GM18507 (cell line): ENCODE measurements at regions not wholly inside any gene's neighbourhood (a gene's known extent, or its start where the extent isn't known, plus 50 kb on each side); places are given as distances from the start of the nearest gene placed in this dataset.

Experiments
- DNase-seq: peaks from one replicate; pipeline ENCODE4 v3.0.0; 2011; ENCODE audit warnings: low read depth; ENCODE audit not compliant: insufficient read length; ENCODE audit errors: extremely low spot score
- FAIRE-seq: peaks from 2 replicates; lab custom pipeline; 2011; peaks lifted over from hg19 to GRCh38; lab: Jason Lieb, UNC

DNA sequence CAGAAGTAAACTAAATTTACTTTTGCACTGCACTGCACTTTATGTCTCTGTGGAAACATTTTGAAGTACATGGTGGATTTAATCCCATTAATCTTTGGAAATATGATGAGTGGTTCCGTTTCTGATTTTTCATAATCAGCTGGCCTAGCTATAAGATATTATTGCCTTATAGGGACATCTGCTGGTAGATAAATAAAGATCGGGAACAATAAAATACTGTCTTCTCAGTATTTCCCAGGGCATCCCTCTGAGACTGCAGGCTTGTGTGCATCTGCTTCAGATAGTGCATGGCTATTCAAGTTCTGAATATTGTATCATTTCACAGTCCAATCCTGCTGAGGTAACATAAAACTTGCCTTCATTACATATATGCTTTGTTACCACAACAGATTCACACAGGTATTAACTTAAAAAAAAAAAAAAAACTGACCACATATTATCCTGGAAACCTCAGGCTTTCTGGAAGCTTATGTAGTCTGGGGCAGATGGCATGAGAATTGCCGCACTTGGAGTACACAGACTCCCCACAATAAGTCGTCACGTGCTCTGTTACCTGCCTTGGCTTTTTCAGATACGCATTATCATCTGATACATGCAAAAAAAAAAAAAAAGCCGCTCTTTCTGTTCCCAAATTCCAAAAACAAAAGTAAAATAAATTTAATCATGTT lies 330.8 kb upstream of the AGTR1 start:
- FAIRE-seq (no peak), DNase-seq (no peak)

DNA sequence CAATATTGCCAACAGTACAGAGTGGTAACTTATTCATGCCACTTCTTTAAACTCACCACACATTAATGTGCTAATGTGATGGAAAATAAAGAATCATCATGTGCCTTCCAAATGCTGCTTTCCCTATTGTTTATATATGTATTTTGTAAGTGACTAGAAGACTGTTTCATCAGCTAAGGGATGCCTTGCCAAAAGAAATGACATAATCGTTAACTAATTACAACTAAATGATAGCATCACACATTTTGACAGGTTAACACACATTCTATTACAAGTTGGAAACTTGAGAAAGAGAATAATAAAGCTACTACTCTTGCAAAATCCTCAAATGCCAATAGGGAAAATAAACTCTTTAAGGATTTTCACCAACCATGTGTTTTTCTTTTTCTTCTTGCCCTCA lies 329.9 kb upstream of the AGTR1 start:
- no peak for DNase-seq

DNA sequence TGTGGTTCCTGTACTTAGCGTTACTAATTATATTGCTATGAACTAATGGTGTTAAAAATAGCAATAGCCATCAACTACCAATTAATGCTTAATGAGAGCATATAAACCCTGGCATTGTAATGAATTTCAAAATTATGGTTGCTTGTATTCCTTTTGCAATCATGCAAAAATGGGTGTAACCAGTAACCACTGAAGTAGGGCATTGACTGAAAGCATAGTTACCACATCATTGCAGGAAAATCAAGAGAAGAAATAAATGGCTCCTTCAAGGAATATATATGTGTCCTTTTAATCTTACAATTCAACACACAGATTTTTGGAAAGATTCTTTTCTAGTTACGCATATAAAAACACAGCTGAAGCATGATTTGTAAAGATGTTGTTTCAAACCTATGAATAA lies 328.3 kb upstream of the AGTR1 start:
- FAIRE-seq (no peak), DNase-seq (no peak)

More for the DNA sequence above, 329.9 kb upstream of the AGTR1 start:
- FAIRE-seq: no peak

DNA sequence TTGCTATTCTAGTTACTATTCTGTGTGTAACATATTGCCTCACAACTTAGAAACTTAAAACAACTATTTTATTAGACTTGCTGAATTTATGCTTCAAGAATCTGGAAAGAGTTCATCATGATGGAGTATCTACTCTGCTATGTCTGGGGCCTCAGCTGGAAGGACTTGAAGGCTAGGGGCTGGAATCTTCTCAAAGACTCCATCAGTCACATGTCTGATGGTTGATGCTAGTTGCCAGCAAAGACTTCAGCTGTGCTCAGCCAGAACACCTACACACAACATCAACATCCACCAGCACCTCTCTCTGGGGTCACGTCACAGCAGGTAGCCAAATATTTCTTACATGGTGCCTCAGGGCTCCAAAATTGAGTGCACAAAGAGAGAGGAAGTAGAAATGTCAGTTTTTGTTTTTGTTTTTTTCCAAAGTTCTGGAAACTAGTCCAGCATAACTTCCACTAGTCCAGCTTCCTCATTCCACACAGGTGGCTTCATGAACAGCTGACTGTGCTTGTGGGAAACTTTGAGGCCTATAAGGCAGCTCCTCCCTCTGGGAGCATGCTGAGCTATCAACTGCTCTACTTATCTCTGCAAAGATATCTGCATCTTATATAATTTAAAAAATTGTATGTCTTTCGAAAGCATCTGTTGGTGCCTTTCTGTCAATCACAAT lies 325.4 kb upstream of the AGTR1 start:
- FAIRE-seq (no peak), DNase-seq (no peak)

DNA sequence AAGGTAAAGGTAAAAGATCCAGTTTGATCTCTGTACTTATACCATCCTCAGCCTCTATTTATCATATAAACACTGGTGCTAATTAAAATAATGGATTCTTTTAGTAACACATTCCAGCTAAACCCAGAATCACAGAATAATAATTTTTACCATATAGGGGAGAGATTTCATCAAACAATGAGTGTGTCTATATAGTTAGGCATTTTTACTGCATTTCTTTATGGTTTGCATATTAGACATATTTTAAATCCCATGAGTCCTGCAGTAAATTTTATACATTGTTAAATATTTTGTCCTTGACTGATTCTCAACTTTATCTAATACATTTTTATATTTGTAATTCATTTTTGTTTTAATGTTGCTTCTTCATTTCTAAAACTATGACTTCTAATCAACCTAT lies 323.7 kb upstream of the AGTR1 start:
- DNase-seq (no peak), FAIRE-seq (no peak)

DNA sequence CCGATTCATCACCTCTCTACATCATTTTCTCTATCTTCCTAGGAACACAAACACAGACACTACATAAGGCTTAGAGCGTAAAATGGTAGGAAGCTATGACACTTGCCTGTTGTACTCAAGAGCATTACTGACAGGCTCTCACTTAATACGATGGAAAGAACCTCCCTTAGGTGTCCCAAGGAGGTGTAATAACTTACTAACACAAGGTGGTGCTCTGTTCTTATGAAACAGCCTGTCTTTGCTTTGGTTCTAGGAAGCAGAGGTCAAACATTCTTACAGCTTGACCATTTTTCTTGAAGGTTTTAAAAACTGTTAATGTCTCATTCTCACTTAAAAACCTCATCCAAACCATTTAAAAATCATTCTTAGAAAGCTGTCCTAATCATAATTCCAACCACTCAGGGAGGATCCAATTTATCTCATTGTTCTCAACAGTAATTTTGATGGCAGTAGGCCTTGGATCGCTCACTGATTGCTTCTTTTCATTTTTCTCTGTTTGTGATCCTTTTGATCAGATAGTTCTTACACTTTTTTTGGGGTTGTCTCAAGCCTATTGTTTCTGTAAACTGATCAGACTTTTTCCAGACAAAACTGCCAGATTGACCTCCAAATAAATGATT lies 317.8 kb upstream of the AGTR1 start:
- FAIRE-seq: peak; percentile 9

DNA sequence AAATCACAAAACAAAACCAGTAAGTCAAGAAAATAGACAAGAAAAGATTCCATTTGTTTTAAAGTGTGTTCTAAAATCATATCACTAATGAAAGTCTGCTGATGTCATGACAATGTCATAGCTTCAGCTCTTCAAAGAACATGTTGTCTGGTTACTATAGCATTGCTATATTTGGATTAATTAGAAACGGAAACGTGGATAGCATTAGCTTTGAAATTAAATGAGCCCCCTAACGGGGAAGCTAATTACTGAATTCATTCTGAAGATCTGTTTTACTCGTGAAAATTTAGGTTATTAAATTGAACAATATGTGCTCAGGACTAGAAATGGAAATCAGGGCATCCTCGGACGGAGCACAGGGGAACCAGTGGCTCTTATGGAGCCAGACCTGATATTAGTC lies 316.7 kb upstream of the AGTR1 start:
- DNase-seq (no peak), FAIRE-seq (no peak)

More for the DNA sequence above, 317.8 kb upstream of the AGTR1 start:
- no peak for DNase-seq

DNA sequence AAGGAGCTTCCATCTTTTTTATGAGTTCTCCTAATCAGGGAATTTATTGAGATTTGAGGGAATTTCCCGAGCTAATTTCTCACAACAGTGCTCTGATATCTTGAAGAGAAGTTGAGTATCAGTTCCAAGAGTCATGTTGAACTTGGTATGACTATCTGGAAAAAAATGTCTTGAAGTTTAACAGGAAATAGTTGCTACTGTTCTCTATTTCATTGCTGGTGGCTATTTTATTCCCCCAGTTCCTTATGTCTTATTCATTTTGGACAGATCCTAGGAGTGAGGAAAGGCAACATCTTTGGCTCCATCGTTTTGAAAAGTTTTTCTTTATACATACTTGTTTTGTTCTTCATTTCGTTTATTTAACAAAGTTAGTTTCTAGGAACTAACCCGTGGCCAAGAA lies 307.8 kb upstream of the AGTR1 start:
- no peak for DNase-seq
- FAIRE-seq: no peak

DNA sequence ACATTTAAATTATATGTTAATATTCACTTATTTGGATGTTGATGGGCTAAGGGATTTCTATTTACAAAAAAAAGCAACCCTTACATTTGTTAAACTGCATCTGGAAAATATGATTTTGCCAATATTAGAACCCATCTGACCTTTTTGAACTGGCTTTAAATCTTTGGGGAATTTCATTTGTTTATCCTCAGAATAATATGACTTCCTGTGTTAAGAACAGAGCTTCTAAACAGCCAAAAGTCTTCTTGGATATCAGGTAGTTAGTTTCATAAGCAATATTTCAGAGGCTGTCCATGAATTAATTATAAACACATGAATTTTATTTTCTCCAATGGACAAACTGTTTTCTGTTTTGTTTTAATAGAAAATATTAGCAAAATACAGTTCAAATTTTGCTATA lies 301.9 kb upstream of the AGTR1 start:
- DNase-seq: no peak
- no peak for FAIRE-seq

DNA sequence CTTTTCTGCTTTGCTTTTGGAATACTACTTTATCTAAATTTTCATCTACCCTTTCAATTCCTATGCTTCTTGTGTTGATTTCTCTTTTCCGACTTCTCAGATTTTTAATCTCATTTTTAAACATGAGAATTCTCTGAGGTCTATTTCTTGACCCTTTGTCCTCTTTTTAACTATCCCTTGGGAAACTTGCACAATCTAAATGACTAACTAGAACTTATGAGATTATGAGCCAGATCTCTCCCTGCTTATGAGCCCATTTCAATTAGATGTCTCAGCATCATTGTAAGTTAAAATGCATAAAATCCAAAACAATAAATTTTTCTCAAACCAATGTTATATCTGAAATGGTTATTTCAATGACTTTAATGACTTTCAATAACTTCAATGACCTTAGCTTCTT lies 296.9 kb upstream of the AGTR1 start:
- FAIRE-seq: no peak

DNA sequence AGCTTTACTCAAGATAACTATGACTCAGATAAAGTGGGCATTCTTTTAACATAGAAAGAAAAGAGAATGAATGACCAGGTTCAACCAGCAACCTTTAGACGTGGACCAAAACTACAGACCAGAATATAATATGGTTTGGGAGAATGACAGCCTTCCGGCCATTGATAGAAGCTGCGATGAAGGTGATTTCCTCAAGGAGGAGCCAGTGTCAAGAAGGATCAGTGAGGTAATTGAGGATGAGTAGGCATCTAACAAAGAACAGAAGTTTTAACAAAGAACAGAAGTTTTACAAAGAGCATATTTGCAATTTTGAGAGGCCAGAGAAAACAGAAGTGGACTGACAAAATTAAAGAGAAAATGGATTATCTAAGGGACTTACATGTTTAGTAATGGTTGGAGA lies 289.0 kb upstream of the AGTR1 start:
- DNase-seq (no peak), FAIRE-seq (no peak)

More for the DNA sequence above, 296.9 kb upstream of the AGTR1 start:
- no peak for DNase-seq

DNA sequence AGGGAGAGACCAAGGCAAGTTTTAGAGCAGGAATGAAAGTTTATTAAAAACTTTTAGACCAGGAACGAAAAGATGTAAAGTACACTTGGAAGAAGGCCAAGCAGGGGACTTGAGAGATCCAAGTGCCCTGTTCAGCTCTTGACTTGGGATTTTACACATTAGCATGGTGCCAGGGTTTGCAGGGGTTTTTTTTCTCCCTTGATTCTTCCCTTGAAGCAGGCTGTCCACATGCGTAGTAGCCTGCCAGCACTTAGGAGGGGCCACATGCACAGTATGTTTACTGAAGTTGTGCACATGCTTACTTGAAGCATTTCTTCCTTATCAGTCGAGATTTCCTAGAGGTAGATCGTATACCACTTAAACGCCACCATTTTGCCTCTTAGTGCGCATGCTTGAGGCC lies 277.5 kb upstream of the AGTR1 start:
- DNase-seq (no peak), FAIRE-seq (no peak)

DNA sequence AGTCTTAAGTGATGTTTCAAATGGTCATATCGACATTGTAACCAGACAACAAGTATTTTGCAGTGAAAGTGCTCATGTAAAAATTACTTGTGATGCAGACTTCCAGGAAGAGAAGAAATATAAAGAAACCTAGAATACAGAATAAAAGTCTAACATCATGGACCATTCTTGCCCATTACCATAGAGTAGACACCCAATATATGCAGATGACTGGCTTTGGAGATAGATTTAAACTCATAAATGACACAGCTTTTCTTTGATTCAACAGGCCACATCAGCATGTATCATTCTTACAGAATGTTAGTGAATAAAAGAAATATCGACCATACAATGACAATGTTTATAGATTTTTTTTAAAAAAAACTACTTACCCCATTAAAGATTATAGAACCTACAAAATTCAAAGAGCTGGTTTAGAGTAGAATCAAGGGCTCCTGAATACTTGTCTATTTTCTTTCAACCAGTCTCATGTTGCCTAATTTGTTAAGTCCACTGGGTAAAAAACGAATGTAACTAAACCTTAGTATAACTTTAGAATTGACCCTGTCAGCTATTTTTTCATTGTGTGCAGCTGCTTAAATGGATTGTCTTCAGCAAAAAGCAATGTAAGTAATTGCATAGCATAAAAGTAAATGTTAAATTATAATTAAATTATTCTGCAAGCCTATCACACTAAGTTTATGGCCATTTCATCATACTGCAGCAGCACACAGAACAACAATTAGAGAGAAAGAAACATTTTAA lies 268.7 kb upstream of the AGTR1 start:
- FAIRE-seq: no peak
- no peak for DNase-seq

DNA sequence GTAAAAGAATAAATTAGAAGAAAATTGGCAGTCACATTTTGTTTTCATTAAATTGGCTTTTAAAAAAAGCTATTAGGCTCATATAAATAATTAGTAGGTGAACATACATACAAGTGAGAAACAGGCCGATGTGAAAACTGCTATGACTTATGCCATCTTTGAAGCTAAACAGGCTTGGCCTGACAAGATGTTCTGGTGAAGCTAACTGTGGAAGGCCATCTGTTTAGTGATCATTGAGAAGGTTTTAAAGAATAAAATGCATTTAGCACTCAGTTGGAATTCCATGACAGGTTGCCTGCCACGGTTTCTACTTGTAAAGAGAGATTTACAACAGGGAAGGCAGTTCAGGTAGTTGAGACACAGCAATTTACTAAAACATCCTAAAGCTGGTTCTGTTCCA lies 264.0 kb upstream of the AGTR1 start:
- FAIRE-seq: no peak

DNA sequence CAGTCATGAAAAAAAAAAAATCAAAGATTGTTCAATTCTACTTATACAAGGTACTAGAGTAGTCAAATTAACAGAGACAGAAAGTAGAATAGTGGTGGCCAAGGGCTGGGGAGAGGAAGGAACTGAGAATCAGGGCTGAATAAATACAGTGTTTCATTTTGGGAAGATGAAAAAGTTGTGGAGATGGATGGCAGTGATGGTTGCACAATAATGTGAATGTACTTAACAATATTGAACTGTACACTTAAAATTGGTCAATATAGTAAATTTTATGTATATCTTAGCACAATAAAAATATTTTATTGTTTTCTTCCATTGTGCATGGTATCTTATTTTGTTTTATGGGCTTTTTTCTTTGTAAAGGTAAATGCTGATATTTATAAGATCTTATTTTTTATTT lies 262.2 kb upstream of the AGTR1 start:
- DNase-seq (no peak), FAIRE-seq (no peak)

More for the DNA sequence above, 264.0 kb upstream of the AGTR1 start:
- DNase-seq: no peak

DNA sequence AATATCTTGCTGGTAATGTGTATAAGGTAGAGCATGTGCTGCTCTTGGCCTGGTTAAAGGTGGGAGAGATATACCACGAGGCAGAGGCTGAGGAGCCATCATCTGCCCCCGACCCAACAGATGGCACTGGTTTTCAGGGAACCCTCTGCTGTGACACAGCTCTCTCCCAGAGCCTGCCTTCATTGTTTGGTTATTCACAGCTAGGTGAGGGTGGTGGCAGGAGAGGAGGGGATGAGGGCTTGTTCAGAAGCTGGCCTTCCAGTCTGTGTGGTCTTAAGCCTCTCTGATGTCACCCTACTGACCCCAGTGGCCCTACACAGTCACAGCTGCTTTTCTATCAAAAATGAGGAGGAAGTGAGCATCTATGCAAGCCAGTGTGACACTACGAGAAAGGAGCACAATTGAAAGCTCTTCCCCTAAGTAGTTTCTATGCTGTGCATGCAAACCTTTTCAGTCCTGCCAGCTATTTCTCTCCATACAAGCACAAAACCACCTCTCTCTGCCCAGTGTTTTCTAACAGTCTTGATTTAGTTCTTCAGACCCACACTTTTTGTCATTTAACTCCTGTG lies 258.4 kb upstream of the AGTR1 start:
- DNase-seq: no peak
- no peak for FAIRE-seq

DNA sequence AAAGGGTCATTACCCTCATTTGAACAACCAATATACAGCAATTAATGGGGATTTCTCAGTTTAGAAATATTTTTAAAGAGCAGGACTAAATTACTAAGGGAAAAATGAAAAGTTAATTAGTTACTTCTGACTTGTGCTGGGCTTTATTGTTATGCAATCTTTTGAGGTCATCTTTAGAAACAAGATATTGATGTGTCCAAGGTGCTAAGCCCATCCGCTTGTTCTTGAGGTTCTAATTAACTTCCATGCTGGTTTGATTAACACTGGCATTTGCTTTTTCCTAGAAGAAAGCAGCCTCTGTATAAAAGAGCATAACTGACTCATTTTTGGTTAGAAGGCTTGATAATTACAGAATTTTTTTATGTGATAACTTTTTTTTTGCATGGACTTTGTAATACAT lies 256.5 kb upstream of the AGTR1 start:
- no peak for FAIRE-seq
- no peak for DNase-seq

DNA sequence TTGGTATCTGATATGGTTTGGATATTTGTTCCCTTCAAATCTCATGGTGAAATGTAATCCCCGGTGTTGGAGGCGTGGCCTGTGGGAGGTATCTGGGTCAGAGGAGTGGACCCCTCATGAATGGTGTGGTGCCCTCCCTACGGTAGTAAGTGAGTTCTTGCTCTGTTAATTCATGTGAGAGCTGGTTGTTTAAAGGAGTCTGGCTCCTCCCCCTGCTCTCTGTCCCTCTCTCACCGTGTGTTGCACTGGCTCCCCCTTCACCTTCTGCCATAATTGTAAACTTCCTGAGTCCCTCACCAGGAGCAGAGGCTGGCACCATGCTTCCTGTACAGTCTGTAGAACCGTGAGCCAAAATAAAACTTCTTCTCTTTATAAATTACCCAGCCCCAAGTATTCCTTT lies 246.9 kb upstream of the AGTR1 start:
- FAIRE-seq (no peak), DNase-seq (no peak)

DNA sequence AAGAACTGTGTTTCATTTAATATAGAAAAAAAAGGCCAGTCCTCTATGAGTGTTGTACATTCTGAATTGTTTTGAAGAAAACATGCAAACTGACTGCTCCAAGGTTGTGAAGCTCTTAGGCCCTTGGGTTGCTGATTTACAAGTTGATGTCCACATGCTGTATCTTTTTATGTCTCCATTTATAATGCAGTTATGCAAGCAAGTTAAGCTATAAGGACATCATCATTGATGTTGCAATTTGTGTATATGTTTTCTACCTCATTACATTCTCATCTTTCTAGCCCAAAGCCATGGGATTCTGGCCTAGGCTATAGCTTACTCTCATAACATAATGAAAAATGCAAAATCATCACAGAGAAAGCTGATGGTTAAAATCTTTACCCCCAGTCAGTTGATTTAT lies 245.7 kb upstream of the AGTR1 start:
- FAIRE-seq (no peak), DNase-seq (no peak)

DNA sequence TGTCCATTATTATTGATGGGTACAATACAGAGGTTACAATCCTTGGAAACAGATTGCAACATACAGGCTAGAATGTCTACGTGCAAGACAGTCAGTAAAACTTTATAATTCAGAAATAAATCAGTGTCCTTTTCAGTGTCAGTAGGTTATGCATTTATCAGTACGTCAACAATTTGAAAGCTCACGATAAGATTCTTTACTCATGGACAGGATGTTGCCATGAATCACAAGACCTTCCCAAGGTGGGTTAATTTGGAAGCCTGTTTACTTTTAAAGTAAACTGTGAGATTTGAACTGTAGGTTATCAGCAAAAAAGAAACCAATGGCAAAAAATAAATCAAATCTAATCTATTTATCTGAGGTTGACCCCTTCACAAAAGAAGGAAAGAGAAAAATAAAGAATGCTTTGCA lies 243.9 kb upstream of the AGTR1 start:
- no peak for DNase-seq
- FAIRE-seq: no peak
